H7 (cell line): ENCODE measurements at regions not wholly inside any gene's neighbourhood (a gene's known extent, or its start where the extent isn't known, plus 50 kb on each side); places are given as distances from the start of the nearest gene placed in this dataset.

Experiments used
- DNase-seq: peaks from one replicate; pipeline ENCODE4 v3.0.0; 2012
- H3K27me3 ChIP-seq: 2 replicates; pipeline ENCODE4 v1.6.0; 2011; ENCODE audit warnings: mild to moderate bottlenecking, low read length; ENCODE audit not compliant: control insufficient read depth, insufficient read depth
- H3K36me3 ChIP-seq: replicated peaks from 2 replicates; pipeline ENCODE4 v1.5.1; 2011; ENCODE audit warnings: low read length; ENCODE audit not compliant: control insufficient read depth, insufficient read depth
- H3K4me3 ChIP-seq: 2 replicates; pipeline ENCODE4 v1.5.1; 2011; ENCODE audit warnings: low read depth, mild to moderate bottlenecking, control low read depth, low read length, moderate library complexity; ENCODE audit not compliant: insufficient read depth

GRCh38 chr5:98994611-98995010, 65.8 kb upstream of the CHD1 start:
- H3K4me3 ChIP-seq, result no peak overlapping the region
- no peak for DNase-seq
- H3K36me3 ChIP-seq, result no peaks in the 10 kb centered on the region
- H3K27me3 ChIP-seq, result no peaks in the 10 kb centered on the region

- Histone ChIP-seq H3K4me3 (no peak overlapping the region), H3K36me3 (no peaks in the 10 kb centered on the region), H3K27me3 (no peaks in the 10 kb centered on the region)
- DNase-seq, result no peak
Measured at GRCh38 chr5:98993512-98993911, 64.7 kb upstream of the CHD1 start.

- DNase-seq, result no peak
- Histone ChIP-seq H3K4me3 (no peak overlapping the region), H3K27me3 (no peaks in the 10 kb centered on the region), H3K36me3 (no peaks in the 10 kb centered on the region)
Measured at GRCh38 chr5:98992552-98992951, 63.7 kb upstream of the CHD1 start.

GRCh38 chr5:98989727-98990126, 60.9 kb upstream of the CHD1 start:
- Histone ChIP-seq H3K27me3 (no peaks in the 10 kb centered on the region), H3K36me3 (no peaks in the 10 kb centered on the region), H3K4me3 (no peak overlapping the region)
- DNase-seq, result no peak

- Histone ChIP-seq H3K36me3 (no peaks in the 10 kb centered on the region), H3K4me3 (no peak overlapping the region)
- DNase-seq, result no peak
Measured at GRCh38 chr5:98986587-98986986, 57.8 kb upstream of the CHD1 start.

GRCh38 chr5:98982880-98983279, 54.1 kb upstream of the CHD1 start:
- Histone ChIP-seq H3K27me3 (no peaks in the 10 kb centered on the region), H3K4me3 (no peak overlapping the region), H3K36me3 (no peaks in the 10 kb centered on the region)
- DNase-seq, result no peak

More at GRCh38 chr5:98986587-98986986, 57.8 kb upstream of the CHD1 start:
- H3K27me3 ChIP-seq, result no peaks in the 10 kb centered on the region
